HL-60 (cell line): ENCODE measurements at regions not wholly inside any gene's neighbourhood (a gene's known extent, or its start where the extent isn't known, plus 50 kb on each side); places are given as distances from the start of the nearest gene placed in this dataset.
A peak's percentile ranks its signal among the peaks of the same experiment; 100 is the strongest.
"Not testable (repeated sequence)": the region's sequence is repeated elsewhere in the genome, so short reads cannot be mapped to it uniquely, and the experiment has no call there.

Experiments
- GABPA ChIP-seq: IDR thresholded peaks from 2 replicates; pipeline ENCODE4 v1.6.1; 2012; ENCODE audit warnings: low read depth
- TF ChIP-seq, protein P1 (sequence below): IDR thresholded peaks from one replicate; pipeline ENCODE4 v1.5.1; 2011; ENCODE audit warnings: low read length, control low read depth, inconsistent platforms; ENCODE audit not compliant: insufficient read depth
- TF ChIP-seq, protein P2 (sequence below): IDR thresholded peaks from 2 replicates; pipeline ENCODE4 v1.6.1; 2012; ENCODE audit warnings: low read depth; ENCODE audit not compliant: insufficient replicate concordance

DNA sequence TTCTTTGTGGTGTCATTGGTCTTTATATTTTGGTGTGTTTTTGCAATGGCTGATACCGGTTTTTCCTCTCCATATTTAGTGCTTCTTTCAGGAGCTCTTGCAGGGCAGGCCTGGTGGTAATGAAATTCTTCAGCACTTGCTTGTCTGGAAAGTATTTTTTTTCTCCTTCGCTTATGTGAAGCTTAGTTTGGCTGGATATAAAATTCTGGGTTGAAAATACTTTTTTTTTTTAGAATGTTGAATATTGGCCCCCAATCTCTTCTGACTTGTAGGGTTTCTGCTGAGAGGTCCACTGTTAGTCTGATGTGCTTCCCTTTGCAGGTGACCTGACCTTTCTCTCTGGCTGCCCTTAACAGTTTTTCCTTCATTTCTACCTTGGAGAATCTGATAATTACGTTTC, 82.7 kb downstream of the XCL2 start:
- TF ChIP-seq, protein P1, sequence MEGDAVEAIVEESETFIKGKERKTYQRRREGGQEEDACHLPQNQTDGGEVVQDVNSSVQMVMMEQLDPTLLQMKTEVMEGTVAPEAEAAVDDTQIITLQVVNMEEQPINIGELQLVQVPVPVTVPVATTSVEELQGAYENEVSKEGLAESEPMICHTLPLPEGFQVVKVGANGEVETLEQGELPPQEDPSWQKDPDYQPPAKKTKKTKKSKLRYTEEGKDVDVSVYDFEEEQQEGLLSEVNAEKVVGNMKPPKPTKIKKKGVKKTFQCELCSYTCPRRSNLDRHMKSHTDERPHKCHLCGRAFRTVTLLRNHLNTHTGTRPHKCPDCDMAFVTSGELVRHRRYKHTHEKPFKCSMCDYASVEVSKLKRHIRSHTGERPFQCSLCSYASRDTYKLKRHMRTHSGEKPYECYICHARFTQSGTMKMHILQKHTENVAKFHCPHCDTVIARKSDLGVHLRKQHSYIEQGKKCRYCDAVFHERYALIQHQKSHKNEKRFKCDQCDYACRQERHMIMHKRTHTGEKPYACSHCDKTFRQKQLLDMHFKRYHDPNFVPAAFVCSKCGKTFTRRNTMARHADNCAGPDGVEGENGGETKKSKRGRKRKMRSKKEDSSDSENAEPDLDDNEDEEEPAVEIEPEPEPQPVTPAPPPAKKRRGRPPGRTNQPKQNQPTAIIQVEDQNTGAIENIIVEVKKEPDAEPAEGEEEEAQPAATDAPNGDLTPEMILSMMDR, result not testable (repeated sequence)
- TF ChIP-seq GABPA, result not testable (repeated sequence)
- TF ChIP-seq, protein P2, sequence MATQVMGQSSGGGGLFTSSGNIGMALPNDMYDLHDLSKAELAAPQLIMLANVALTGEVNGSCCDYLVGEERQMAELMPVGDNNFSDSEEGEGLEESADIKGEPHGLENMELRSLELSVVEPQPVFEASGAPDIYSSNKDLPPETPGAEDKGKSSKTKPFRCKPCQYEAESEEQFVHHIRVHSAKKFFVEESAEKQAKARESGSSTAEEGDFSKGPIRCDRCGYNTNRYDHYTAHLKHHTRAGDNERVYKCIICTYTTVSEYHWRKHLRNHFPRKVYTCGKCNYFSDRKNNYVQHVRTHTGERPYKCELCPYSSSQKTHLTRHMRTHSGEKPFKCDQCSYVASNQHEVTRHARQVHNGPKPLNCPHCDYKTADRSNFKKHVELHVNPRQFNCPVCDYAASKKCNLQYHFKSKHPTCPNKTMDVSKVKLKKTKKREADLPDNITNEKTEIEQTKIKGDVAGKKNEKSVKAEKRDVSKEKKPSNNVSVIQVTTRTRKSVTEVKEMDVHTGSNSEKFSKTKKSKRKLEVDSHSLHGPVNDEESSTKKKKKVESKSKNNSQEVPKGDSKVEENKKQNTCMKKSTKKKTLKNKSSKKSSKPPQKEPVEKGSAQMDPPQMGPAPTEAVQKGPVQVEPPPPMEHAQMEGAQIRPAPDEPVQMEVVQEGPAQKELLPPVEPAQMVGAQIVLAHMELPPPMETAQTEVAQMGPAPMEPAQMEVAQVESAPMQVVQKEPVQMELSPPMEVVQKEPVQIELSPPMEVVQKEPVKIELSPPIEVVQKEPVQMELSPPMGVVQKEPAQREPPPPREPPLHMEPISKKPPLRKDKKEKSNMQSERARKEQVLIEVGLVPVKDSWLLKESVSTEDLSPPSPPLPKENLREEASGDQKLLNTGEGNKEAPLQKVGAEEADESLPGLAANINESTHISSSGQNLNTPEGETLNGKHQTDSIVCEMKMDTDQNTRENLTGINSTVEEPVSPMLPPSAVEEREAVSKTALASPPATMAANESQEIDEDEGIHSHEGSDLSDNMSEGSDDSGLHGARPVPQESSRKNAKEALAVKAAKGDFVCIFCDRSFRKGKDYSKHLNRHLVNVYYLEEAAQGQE, result peak; percentile 24
